ENCODE measurements at regions not wholly inside any gene's neighbourhood (a gene's known extent, or its start where the extent isn't known, plus 50 kb on each side); places are given as distances from the start of the nearest gene placed in this dataset.

DNA sequence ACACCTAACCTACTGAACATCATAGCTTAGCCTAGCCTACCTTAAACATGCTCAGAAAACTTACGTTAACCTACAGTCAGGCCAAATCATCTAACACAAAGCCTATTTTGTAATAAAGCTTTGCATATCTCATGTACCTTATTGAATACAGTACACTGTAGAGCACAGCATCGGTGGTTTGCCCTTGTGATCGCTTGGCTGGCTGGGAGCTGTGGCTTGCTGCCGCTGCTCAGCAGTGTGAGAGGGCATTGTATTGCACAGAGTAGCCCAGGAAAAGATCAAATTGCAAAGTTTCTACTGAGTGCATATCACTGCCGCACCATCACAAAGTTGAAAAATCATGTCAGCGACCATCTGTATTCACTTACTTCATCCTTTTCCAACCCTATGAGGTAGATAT, 62.3 kb upstream of the NCK2 start:
- TF ChIP-seq, protein P1, sequence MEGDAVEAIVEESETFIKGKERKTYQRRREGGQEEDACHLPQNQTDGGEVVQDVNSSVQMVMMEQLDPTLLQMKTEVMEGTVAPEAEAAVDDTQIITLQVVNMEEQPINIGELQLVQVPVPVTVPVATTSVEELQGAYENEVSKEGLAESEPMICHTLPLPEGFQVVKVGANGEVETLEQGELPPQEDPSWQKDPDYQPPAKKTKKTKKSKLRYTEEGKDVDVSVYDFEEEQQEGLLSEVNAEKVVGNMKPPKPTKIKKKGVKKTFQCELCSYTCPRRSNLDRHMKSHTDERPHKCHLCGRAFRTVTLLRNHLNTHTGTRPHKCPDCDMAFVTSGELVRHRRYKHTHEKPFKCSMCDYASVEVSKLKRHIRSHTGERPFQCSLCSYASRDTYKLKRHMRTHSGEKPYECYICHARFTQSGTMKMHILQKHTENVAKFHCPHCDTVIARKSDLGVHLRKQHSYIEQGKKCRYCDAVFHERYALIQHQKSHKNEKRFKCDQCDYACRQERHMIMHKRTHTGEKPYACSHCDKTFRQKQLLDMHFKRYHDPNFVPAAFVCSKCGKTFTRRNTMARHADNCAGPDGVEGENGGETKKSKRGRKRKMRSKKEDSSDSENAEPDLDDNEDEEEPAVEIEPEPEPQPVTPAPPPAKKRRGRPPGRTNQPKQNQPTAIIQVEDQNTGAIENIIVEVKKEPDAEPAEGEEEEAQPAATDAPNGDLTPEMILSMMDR (IDR thresholded peaks at IDR 0.05) = no peak
- no peak for TF ChIP-seq EZH2 (IDR thresholded peaks at IDR 0.05; ENCODE audit: borderline replicate concordance, insufficient read depth, low read depth, low read length, poor library complexity, severe bottlenecking)
